Panc1 (cell line): ENCODE measurements at regions not wholly inside any gene's neighbourhood (a gene's known extent, or its start where the extent isn't known, plus 50 kb on each side); places are given as distances from the start of the nearest gene placed in this dataset.

Source experiments
- ATAC-seq: fragments of 200-7000 bp; cut with Tn5 transposase; 2 replicates; pipeline ENCODE4 v1.9.1; 2020; ENCODE audit warnings: mild to moderate bottlenecking, moderate library complexity
- BruUV-seq: library from RNA; stranded (reverse); fragments of 400-500 nt; replicated peaks from 2 replicates; lab custom pipeline; 2021; lab: Mats Ljungman, UMichigan
- CTCF ChIA-PET: fragments of 300-600 bp; sonication (Branson Sonifier 250); formaldehyde crosslinking; loops from one replicate; lab custom pipeline; 2022; ENCODE audit warnings: antibody characterized with exemption; lab: Charles Lee
- POLR2A ChIA-PET: fragments of 300-600 bp; sonication (Branson Sonifier 250); formaldehyde crosslinking; loops from one replicate; lab custom pipeline; 2022; ENCODE audit warnings: antibody characterized with exemption; lab: Charles Lee
- DNase-seq: peaks from one replicate; pipeline ENCODE4 v3.0.0-alpha.2; 2010; ENCODE audit warnings: low read depth, low spot score
- H3K27ac ChIP-seq: 2 replicates; pipeline ENCODE4 v1.5.1; 2011; ENCODE audit warnings: mild to moderate bottlenecking, low read length, inconsistent platforms
- H3K27me3 ChIP-seq: fragments of 200-500 bp; sonication (Bioruptor generic); 2 replicates; pipeline ENCODE4 v1.6.0; 2014; ENCODE audit warnings: low read length, inconsistent platforms; ENCODE audit not compliant: control insufficient read depth, insufficient read depth
- H3K36me3 ChIP-seq: fragments of 200-500 bp; sonication (Bioruptor generic); 2 replicates; pipeline ENCODE4 v1.5.1; 2014; ENCODE audit warnings: inconsistent platforms, mild to moderate bottlenecking, low read length, moderate library complexity; ENCODE audit not compliant: control insufficient read depth, insufficient read depth
- H3K4me1 ChIP-seq: 2 replicates; pipeline ENCODE4 v1.5.1; 2011; ENCODE audit warnings: inconsistent platforms, mild to moderate bottlenecking, low read length, moderate library complexity; ENCODE audit not compliant: control insufficient read depth, insufficient read depth
- H3K4me3 ChIP-seq, 2 experiments: 2 replicates each; pipeline ENCODE4 v1.5.1; 2011 to 2012; ENCODE audit warnings: low read depth in 2 of 2, low read length in 2 of 2, mild to moderate bottlenecking in 2 of 2, inconsistent platforms in 1 of 2, moderate library complexity in 1 of 2
- H3K9me3 ChIP-seq: fragments of 200-500 bp; sonication (Bioruptor generic); 2 replicates; pipeline ENCODE4 v1.5.1; 2014; ENCODE audit warnings: low read depth, mild to moderate bottlenecking, inconsistent platforms, low read length, moderate library complexity; ENCODE audit not compliant: control insufficient read depth, insufficient read depth
- CTCF ChIP-seq: fragments of 450-650 bp; IDR thresholded peaks from 2 replicates; pipeline ENCODE4 v1.5.1; 2017; ENCODE audit warnings: mild to moderate bottlenecking
- POLR2AphosphoS5 ChIP-seq: IDR thresholded peaks from 2 replicates; pipeline ENCODE4 v1.6.1; 2012; ENCODE audit warnings: mild to moderate bottlenecking, low read depth, low read length, moderate library complexity
- SIN3A ChIP-seq: IDR thresholded peaks from 2 replicates; pipeline ENCODE4 v1.6.1; 2012; ENCODE audit warnings: low read depth, mild to moderate bottlenecking, low read length, moderate library complexity, borderline replicate concordance; ENCODE audit not compliant: insufficient read depth
- TCF7L2 ChIP-seq: IDR thresholded peaks from 2 replicates; pipeline ENCODE4 v1.6.1; 2011; ENCODE audit warnings: mild to moderate bottlenecking, low read depth, low read length, inconsistent platforms
- in situ Hi-C: cut with HindIII; loops from 2 replicates; pipeline ENCODE4 v1.10.0; 2016; ENCODE audit warnings: low sequenced_read_pairs, low pct_unique_long_range_greater_than_20kb
- intact Hi-C: fragments of 100-400 bp; cut with micrococcal nuclease; formaldehyde crosslinking; loops from one replicate; pipeline ENCODE4 v1.10.0; 2022; ENCODE audit not compliant: unreplicated experiment
- TF ChIP-seq, protein P1 (sequence below), 2 experiments: IDR thresholded peaks; 2 replicates each; pipeline ENCODE4 v1.6.1; 2011 to 2012; ENCODE audit warnings: low read depth in 2 of 2, control low read depth in 1 of 2, low read length in 1 of 2, mild to moderate bottlenecking in 1 of 2, moderate library complexity in 1 of 2; ENCODE audit not compliant: insufficient read depth in 1 of 2

DNA sequence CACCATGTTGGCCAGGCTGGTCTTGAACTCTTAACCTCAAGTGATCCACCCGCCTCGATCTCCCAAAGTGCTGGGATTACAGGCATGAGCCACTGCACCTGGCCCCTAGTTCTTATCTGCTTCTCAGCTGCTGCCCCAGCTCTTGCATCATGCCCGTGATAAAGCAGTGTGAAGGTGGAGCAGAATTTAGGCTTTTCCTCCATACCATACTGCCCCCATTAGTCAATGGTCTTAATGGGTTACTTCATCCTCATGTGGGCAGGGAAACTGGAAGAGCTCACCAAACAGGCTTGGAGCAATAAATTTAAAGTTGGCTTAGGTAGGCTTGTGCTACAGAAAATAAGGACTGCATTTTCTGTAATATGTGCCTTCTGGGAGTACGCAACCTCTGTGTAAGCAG is 636.9 kb upstream of the BOD1L1 start:
- Histone ChIP-seq H3K9me3 (no peaks in the 10 kb centered on the region), H3K27ac (no peak overlapping the region), H3K27me3 (no peaks in the 10 kb centered on the region), H3K4me3 (no peak overlapping the region), H3K36me3 (no peaks in the 10 kb centered on the region), H3K4me1 (no peaks in the 10 kb centered on the region)
- no peak for ATAC-seq
- BruUV-seq = no TSS peak
- in situ Hi-C loops = no loop called here
- CTCF ChIA-PET = no interaction called here
- POLR2A ChIA-PET = no interaction called here
- DNase-seq = no peak
- intact Hi-C loops = no loop called here
- TF ChIP-seq TCF7L2 (no peak), POLR2AphosphoS5 (no peak), CTCF (no peak), SIN3A (no peak)
- TF ChIP-seq, protein P1, sequence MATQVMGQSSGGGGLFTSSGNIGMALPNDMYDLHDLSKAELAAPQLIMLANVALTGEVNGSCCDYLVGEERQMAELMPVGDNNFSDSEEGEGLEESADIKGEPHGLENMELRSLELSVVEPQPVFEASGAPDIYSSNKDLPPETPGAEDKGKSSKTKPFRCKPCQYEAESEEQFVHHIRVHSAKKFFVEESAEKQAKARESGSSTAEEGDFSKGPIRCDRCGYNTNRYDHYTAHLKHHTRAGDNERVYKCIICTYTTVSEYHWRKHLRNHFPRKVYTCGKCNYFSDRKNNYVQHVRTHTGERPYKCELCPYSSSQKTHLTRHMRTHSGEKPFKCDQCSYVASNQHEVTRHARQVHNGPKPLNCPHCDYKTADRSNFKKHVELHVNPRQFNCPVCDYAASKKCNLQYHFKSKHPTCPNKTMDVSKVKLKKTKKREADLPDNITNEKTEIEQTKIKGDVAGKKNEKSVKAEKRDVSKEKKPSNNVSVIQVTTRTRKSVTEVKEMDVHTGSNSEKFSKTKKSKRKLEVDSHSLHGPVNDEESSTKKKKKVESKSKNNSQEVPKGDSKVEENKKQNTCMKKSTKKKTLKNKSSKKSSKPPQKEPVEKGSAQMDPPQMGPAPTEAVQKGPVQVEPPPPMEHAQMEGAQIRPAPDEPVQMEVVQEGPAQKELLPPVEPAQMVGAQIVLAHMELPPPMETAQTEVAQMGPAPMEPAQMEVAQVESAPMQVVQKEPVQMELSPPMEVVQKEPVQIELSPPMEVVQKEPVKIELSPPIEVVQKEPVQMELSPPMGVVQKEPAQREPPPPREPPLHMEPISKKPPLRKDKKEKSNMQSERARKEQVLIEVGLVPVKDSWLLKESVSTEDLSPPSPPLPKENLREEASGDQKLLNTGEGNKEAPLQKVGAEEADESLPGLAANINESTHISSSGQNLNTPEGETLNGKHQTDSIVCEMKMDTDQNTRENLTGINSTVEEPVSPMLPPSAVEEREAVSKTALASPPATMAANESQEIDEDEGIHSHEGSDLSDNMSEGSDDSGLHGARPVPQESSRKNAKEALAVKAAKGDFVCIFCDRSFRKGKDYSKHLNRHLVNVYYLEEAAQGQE (IDR thresholded peaks at IDR 0.05; ENCODE audit: insufficient read depth in 1 of 2, low read depth in 2 of 2, low read length in 1 of 2) = no peak

DNA sequence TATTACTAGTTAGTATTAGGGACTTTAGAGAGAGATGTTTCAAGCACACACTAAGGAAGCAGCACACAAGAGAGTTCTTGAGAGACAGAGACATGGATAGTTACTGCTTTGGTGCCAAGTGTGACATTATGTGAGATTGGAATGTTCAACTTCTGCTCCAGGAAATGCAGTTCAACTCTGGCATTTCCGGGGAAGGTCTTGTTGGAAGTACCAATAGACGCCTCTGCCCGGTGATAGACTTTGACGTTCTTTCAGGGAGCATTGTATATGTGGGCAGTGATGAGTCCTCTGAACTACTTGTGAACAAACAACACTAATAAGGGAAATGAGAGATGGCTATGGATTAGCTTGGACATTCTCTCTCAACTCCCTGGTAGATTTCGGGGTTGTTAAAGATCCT is 638.1 kb upstream of the BOD1L1 start:
- CTCF ChIA-PET = interaction anchor here (0.5 kb wide), 1 partner anchor 368 kb away, joined by 5 read pairs; no protein-coding TSS in a partner anchor
- in situ Hi-C loops = no loop called here
- no peak for ATAC-seq

More for the DNA sequence above, 638.1 kb upstream of the BOD1L1 start:
- no TSS peak for BruUV-seq
- TF ChIP-seq TCF7L2 (no peak), POLR2AphosphoS5 (no peak), CTCF (no peak), SIN3A (no peak)
- TF ChIP-seq, protein P1 (IDR thresholded peaks at IDR 0.05; ENCODE audit: insufficient read depth in 1 of 2, low read depth in 2 of 2, low read length in 1 of 2) = no peak
- DNase-seq = no peak
- intact Hi-C loops = no loop called here
- no peaks in the 10 kb centered on the region for H3K27me3 ChIP-seq
- no peaks in the 10 kb centered on the region for H3K9me3 ChIP-seq
- POLR2A ChIA-PET = no interaction called here
- H3K36me3 ChIP-seq = no peaks in the 10 kb centered on the region
- H3K4me1 ChIP-seq = no peaks in the 10 kb centered on the region
- no peak overlapping the region for H3K27ac ChIP-seq
- H3K4me3 ChIP-seq = no peak overlapping the region
